Vagina (tissue), 2 donors: ENCODE measurements at regions not wholly inside any gene's neighbourhood (a gene's known extent, or its start where the extent isn't known, plus 50 kb on each side); places are given as distances from the start of the nearest gene placed in this dataset.

Experiments used
- DNase-seq, 2 donors: peaks; one replicate each; pipeline ENCODE4 v3.0.0-alpha.2; 2017; ENCODE audit errors: extremely low spot score in 2 of 2
- H3K27ac ChIP-seq: fragments of 200-600 bp; sonication (generic); one replicate; pipeline ENCODE4 v1.5.1; 2019
- H3K27me3 ChIP-seq: fragments of 200-600 bp; sonication (generic); one replicate; pipeline ENCODE4 v1.5.1; 2019
- H3K36me3 ChIP-seq, 2 donors: fragments of 200-600 bp; sonication (generic); one replicate each; pipeline ENCODE4 v1.5.1; 2017 to 2019
- H3K4me1 ChIP-seq: fragments of 200-600 bp; sonication (generic); one replicate; pipeline ENCODE4 v1.5.1; 2019
- H3K4me3 ChIP-seq, 2 donors: fragments of 200-600 bp; sonication (generic); 1 replicate in 1 of 2; 2 replicates in 1 of 2; pipeline ENCODE4 v1.5.1; 2016 to 2019
- H3K9me3 ChIP-seq: fragments of 200-600 bp; sonication (generic); one replicate; pipeline ENCODE4 v1.5.1; 2019
- CTCF ChIP-seq, 3 experiments: fragments of 450-650 bp in 2 of 3; fragments of 200-600 bp in 1 of 3; sonication (generic) in 1 of 3; IDR thresholded peaks; one replicate each; pipeline ENCODE4 v1.5.1; 2017 to 2019; ENCODE audit warnings: antibody characterized with exemption in 3 of 3, mild to moderate bottlenecking in 2 of 3, moderate library complexity in 2 of 3
- POLR2A ChIP-seq, 2 donors: fragments of 450-650 bp; IDR thresholded peaks; one replicate each; pipeline ENCODE4 v1.6.1; 2017; ENCODE audit warnings: antibody characterized with exemption in 2 of 2, mild to moderate bottlenecking in 2 of 2, moderate library complexity in 2 of 2
- POLR2AphosphoS5 ChIP-seq, 2 donors: sonication (generic); formaldehyde crosslinking; IDR thresholded peaks; one replicate each; pipeline ENCODE4 v1.9.0; 2017; ENCODE audit warnings: antibody characterized with exemption in 2 of 2, mild to moderate bottlenecking in 2 of 2, low read depth in 1 of 2; ENCODE audit not compliant: insufficient read depth in 1 of 2
- intact Hi-C: fragments of 100-400 bp; cut with DNase I; formaldehyde crosslinking; loops from one replicate; pipeline ENCODE4 v1.15.1; 2023

DNA sequence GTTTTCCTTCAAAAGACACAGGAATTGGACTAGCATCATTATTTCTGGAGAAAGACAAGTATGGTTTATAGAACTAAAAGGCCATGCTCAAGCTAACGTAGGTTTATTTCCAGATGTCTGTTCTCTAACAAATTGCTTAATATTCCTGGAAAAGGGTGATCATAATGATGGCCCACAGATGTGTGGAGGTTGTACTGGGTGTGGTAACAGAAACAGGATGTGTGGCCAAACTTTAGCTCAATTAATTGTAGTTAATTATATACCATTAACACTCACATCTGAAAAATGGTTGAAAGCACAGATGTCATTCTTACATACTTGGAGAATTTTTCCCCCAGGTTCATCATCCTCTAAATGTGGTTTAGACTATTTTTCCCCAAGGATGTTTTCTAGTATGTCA is 292.7 kb upstream of the RASA1 start:
- intact Hi-C loops = no loop called here
- no peaks in the 10 kb centered on the region for H3K4me1 ChIP-seq
- no peaks in the 10 kb centered on the region for H3K9me3 ChIP-seq
- H3K27me3 ChIP-seq = no peaks in the 10 kb centered on the region
- H3K4me3 ChIP-seq = no peak overlapping the region
- H3K36me3 ChIP-seq = no peaks in the 10 kb centered on the region
- no peak for DNase-seq
- no peak overlapping the region for H3K27ac ChIP-seq
- TF ChIP-seq POLR2A (IDR thresholded peaks at IDR 0.05) (no peak), POLR2AphosphoS5 (IDR thresholded peaks at IDR 0.05; ENCODE audit: insufficient read depth in 1 of 2, low read depth in 1 of 2) (no peak), CTCF (IDR thresholded peaks at IDR 0.05) (no peak)

DNA sequence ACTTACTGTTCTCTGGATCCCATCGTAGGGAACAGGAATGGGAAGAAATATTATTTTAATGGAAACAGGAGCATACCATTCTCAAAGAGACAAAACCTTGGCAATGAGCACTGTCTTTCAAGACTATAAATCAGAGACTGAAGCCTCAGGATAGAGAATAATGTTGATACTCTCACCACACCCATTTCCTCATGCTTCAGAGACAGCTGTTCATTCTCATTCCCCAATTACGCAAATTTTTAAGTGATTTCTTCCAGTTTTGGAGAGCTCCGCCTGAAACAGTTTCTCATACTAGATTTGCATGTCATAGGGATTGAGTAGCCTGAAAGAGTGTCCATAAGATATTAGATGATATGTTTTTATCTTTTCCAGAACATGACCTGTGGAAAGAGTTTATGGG is 290.5 kb upstream of the RASA1 start:
- Histone ChIP-seq H3K27ac (no peak overlapping the region), H3K4me3 (no peak overlapping the region)
- no peak for DNase-seq

DNA sequence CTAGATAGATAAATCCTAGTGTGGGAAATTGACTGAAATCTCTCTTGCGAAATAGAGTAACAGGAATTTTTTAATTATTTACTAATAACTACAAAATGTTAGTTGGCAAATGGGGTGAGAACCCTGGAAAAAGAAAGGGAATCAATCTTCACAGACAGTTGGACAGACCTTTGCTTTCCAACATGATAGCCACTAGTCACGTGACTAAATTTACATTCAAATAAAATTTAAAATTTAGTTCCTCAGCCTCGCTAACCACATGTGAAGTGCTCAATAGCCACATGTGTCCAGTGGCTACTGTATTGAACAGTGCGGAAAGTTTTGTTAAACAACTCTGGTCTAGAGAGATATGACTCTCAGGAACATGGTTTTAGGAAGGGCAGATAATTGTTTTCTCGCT is 289.9 kb upstream of the RASA1 start:
- no peak overlapping the region for H3K27ac ChIP-seq
- no peak for TF ChIP-seq CTCF (IDR thresholded peaks at IDR 0.05)
- TF ChIP-seq POLR2A (IDR thresholded peaks at IDR 0.05) = no peak
- TF ChIP-seq POLR2AphosphoS5 (IDR thresholded peaks at IDR 0.05; ENCODE audit: insufficient read depth in 1 of 2, low read depth in 1 of 2) = no peak
- no peaks in the 10 kb centered on the region for H3K4me1 ChIP-seq
- H3K4me3 ChIP-seq = no peak overlapping the region
- H3K36me3 ChIP-seq = no peaks in the 10 kb centered on the region
- no peaks in the 10 kb centered on the region for H3K9me3 ChIP-seq
- intact Hi-C loops = no loop called here
- no peak for DNase-seq
- no peaks in the 10 kb centered on the region for H3K27me3 ChIP-seq

More for the DNA sequence above, 290.5 kb upstream of the RASA1 start:
- TF ChIP-seq POLR2A (IDR thresholded peaks at IDR 0.05) (no peak), CTCF (IDR thresholded peaks at IDR 0.05) (no peak), POLR2AphosphoS5 (IDR thresholded peaks at IDR 0.05; ENCODE audit: insufficient read depth in 1 of 2, low read depth in 1 of 2) (no peak)
- no peaks in the 10 kb centered on the region for H3K36me3 ChIP-seq
- H3K27me3 ChIP-seq = no peaks in the 10 kb centered on the region
- intact Hi-C loops = no loop called here
- no peaks in the 10 kb centered on the region for H3K9me3 ChIP-seq
- no peaks in the 10 kb centered on the region for H3K4me1 ChIP-seq

DNA sequence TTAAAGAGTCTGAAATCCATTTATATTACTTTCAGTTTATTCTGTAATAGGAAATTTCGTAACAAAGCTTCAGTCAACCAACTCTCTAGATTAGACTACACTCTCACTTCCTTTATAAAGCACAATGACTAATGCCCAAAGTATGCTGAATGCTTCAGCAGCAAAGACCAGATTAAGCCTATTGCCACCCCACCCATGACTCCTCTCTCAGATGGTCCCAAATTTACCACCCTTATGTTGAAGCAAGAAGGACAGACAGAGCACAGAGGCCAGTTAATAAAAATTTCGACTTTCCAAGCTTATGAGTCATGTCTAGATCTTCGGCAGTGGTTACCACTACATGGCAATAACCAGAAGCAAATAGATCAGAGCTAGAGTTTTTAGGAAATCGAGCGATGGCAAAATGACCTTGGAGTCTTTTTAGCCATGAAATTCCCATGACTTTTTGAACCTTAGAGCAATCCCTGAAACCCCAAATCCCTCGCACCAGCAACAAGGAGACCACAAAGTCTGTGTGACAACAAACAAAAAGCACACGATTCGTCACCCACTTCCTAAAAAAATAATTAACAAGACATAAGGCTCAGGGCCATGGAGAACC is 287.8 kb upstream of the RASA1 start:
- H3K27ac ChIP-seq = no peak overlapping the region
- intact Hi-C loops = no loop called here
- TF ChIP-seq POLR2AphosphoS5 (IDR thresholded peaks at IDR 0.05; ENCODE audit: insufficient read depth in 1 of 2, low read depth in 1 of 2) (no peak), CTCF (IDR thresholded peaks at IDR 0.05) (no peak)

DNA sequence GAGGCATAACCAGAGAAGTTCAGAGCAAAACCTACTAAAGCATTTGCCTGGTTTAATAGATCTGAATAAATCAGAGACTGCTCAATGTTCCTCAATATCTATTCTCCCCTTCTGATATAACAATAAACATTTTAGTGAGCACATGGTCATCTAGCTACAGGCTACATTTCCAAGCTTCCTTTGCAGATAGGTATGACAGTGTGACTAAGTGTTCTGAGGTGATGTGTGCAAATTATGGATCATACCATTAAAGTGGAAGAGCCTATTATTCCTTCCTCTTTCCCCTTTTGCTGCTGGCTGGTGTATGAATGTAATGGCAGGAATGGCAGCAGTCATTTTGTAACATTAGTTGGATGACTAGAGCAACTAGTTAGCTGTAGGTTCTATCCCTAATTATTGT is 285.8 kb upstream of the RASA1 start:
- Histone ChIP-seq H3K27me3 (no peaks in the 10 kb centered on the region), H3K36me3 (no peaks in the 10 kb centered on the region), H3K4me3 (no peak overlapping the region), H3K27ac (no peak overlapping the region), H3K4me1 (no peaks in the 10 kb centered on the region), H3K9me3 (no peaks in the 10 kb centered on the region)
- intact Hi-C loops = no loop called here
- no peak for DNase-seq
- TF ChIP-seq CTCF (IDR thresholded peaks at IDR 0.05) (no peak), POLR2A (IDR thresholded peaks at IDR 0.05) (no peak), POLR2AphosphoS5 (IDR thresholded peaks at IDR 0.05; ENCODE audit: insufficient read depth in 1 of 2, low read depth in 1 of 2) (no peak)

More for the DNA sequence above, 287.8 kb upstream of the RASA1 start:
- Histone ChIP-seq H3K9me3 (no peaks in the 10 kb centered on the region), H3K4me1 (no peaks in the 10 kb centered on the region), H3K27me3 (no peaks in the 10 kb centered on the region), H3K4me3 (no peak overlapping the region), H3K36me3 (no peaks in the 10 kb centered on the region)
- DNase-seq = no peak
